Esophagus squamous epithelium (tissue), 4 donors: ENCODE measurements at regions not wholly inside any gene's neighbourhood (a gene's known extent, or its start where the extent isn't known, plus 50 kb on each side); places are given as distances from the start of the nearest gene placed in this dataset.

Source experiments
- CTCF ChIP-seq, 6 experiments: fragments of 450-650 bp in 4 of 6; fragments of 200-600 bp in 2 of 6; sonication (generic) in 2 of 6; IDR thresholded peaks; one replicate each; pipeline ENCODE4 v1.5.1; 2016 to 2019; ENCODE audit warnings: antibody characterized with exemption in 6 of 6, mild to moderate bottlenecking in 4 of 6, moderate library complexity in 4 of 6
- POLR2A ChIP-seq, 4 donors: fragments of 450-650 bp; IDR thresholded peaks; one replicate each; pipeline ENCODE4 v1.6.1; 2017; ENCODE audit warnings: antibody characterized with exemption in 4 of 4, mild to moderate bottlenecking in 4 of 4, moderate library complexity in 3 of 4

GRCh38 chr5:124301850-124302249 is 444.6 kb downstream of the ZNF608 start:
- TF ChIP-seq POLR2A (IDR thresholded peaks at IDR 0.05) = no peak
- TF ChIP-seq CTCF (IDR thresholded peaks at IDR 0.05) = no peak
